ENCODE measurements at regions not wholly inside any gene's neighbourhood (a gene's known extent, or its start where the extent isn't known, plus 50 kb on each side); places are given as distances from the start of the nearest gene placed in this dataset.

DNA sequence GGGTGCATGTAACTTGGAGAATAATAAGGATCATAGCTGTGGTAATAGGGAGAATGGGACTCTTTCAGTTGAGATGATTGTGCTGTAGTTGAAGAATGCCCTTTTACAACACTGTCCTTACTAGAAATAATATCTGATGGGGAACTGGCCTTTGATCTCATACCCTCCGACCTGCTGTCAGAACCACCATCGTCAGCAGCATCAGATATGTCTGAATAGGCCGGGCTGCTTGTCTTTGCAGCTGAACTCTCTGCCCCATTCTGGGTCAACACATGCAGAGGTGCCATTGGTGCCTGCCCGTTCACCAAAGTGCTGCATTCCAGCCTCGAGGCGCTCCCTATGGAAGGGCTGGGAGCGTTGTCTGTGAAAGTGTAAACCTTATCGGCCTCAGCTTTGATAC, 99.1 kb downstream of the ZNF608 start:
- ATAC-seq (ENCODE audit: low FRiP score) (no peak), DNase-seq (ENCODE audit: low spot score) (no peak)
- TF ChIP-seq CTCF (IDR thresholded peaks at IDR 0.05), result no peak

DNA sequence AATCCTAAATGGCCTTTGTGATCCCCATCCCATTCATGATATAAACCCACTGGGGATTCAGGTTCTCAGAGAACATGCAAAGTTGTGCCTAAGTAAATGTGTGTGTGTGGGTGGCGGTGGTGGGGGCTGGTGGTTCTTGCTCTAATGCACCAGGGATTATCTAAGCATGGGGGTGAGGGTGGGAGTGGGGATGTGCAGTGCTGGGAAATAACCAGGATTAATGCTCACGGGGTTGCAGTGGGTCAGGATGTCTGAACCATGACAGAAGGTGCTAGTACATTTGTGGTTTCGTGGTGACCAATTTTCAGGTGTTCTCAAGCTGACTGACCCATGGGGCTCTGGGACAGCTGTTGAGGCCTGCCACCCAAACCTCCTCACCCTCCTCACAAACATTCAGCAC, 101.0 kb downstream of the ZNF608 start:
- no peak for DNase-seq (ENCODE audit: low spot score)
- ATAC-seq (ENCODE audit: low FRiP score), result no peak
- TF ChIP-seq CTCF (IDR thresholded peaks at IDR 0.05), result no peak

GRCh38 chr5:124644582-124644981, 101.9 kb downstream of the ZNF608 start:
- TF ChIP-seq CTCF (IDR thresholded peaks at IDR 0.05), result no peak
- no peak for DNase-seq (ENCODE audit: low spot score)
- no peak for ATAC-seq (ENCODE audit: low FRiP score)

DNA sequence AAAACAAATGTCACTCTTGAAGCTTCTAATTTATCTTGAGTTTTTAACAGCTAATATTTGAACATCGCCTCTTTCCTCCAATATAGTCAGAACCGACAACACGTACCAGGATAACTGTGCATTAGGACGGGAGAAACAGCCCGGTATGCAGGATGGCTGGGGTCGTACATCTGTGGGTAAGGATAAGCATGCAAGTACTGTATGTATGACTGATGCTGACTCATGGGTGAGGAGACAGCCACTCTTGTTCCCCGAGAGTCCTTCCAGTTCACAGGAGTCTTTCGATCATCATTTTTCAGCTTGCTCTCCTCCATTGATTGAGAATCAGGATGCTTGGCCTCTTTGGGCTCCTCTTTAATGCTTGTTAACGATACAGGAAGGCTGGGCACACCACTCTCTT, 102.3 kb downstream of the ZNF608 start:
- ATAC-seq (ENCODE audit: low FRiP score) (no peak), DNase-seq (ENCODE audit: low spot score) (no peak)
- TF ChIP-seq CTCF (IDR thresholded peaks at IDR 0.05), result no peak

DNA sequence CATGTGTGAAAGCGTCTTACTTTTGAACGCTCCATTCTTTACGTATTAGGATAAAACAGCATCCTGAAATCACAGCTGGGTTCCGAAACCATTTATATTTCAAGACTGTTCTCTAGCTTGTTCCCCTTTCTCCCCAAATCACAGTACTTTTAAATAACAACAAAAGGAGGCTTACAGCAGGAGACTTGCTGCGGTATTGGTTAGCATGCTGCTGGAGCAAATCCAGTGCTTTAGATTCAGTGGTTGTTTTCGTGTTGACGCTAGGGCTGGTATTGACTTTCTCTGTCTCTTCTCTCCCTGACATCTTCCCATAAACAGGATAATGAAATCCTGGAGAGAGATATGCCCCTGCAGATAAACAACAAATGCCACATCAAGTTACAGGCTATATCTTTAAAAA, 103.1 kb downstream of the ZNF608 start:
- no peak for TF ChIP-seq CTCF (IDR thresholded peaks at IDR 0.05)
- DNase-seq (ENCODE audit: low spot score) (no peak), ATAC-seq (ENCODE audit: low FRiP score) (no peak)

DNA sequence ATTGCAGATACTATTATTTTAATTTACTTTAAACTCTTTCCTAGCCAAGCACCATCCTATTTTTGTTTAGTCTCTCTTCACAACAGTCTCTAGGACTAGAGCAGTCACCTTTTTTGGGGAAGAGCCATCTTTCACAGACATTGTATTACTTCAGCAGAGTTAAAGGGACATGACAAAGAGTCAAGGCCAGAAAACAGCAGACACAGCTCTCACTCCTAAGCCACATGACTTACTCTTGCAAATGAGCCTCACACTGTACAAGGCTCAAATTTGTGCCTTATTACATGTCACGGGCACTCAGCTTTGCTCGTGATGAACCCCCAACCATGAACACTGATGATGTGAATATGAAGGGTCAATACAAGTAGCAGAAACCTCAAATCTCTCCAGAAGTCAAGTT, 104.3 kb downstream of the ZNF608 start:
- no peak for TF ChIP-seq CTCF (IDR thresholded peaks at IDR 0.05)
- ATAC-seq (ENCODE audit: low FRiP score), result no peak
- DNase-seq (ENCODE audit: low spot score), result no peak

GRCh38 chr5:124641154-124641792, 105.2 kb downstream of the ZNF608 start:
- ATAC-seq (ENCODE audit: low FRiP score), result no peak
- no peak for TF ChIP-seq CTCF (IDR thresholded peaks at IDR 0.05)
- no peak for DNase-seq (ENCODE audit: low spot score)

Measured in omental fat pad (tissue), 3 donors.